ENCODE measurements at regions not wholly inside any gene's neighbourhood (a gene's known extent, or its start where the extent isn't known, plus 50 kb on each side); places are given as distances from the start of the nearest gene placed in this dataset.

DNA sequence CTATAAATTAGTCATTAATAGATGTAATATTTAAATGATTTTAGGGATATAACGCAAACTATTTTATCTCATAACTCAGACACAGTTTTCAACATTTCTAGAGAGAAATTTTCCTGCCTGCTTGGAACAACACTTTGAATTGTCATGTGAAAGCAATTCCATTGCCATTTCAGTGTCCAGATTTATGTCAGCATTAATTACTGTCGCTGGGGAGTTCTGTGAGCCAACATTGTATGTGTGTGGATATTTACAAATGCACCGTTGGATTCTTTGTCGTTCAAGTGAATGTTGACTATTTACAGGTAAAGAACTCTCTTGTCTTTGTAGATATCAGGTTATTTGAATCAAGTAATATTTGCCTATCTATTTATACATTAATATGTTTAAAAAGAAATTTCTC lies 465.3 kb upstream of the RGS6 start:
- Histone ChIP-seq H3K4me3 (no peak overlapping the region), H3K36me3 (no peaks in the 10 kb centered on the region), H3K27ac (no peak overlapping the region), H3K27me3 (no peaks in the 10 kb centered on the region), H3K4me1 (no peaks in the 10 kb centered on the region), H3K9me3 (no peaks in the 10 kb centered on the region)
- ATAC-seq: no peak
- DNase-seq: no peak
- TF ChIP-seq, protein P1, sequence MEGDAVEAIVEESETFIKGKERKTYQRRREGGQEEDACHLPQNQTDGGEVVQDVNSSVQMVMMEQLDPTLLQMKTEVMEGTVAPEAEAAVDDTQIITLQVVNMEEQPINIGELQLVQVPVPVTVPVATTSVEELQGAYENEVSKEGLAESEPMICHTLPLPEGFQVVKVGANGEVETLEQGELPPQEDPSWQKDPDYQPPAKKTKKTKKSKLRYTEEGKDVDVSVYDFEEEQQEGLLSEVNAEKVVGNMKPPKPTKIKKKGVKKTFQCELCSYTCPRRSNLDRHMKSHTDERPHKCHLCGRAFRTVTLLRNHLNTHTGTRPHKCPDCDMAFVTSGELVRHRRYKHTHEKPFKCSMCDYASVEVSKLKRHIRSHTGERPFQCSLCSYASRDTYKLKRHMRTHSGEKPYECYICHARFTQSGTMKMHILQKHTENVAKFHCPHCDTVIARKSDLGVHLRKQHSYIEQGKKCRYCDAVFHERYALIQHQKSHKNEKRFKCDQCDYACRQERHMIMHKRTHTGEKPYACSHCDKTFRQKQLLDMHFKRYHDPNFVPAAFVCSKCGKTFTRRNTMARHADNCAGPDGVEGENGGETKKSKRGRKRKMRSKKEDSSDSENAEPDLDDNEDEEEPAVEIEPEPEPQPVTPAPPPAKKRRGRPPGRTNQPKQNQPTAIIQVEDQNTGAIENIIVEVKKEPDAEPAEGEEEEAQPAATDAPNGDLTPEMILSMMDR (IDR thresholded peaks at IDR 0.05): no peak
- intact Hi-C loops (cut with DNase I): no loop called here

DNA sequence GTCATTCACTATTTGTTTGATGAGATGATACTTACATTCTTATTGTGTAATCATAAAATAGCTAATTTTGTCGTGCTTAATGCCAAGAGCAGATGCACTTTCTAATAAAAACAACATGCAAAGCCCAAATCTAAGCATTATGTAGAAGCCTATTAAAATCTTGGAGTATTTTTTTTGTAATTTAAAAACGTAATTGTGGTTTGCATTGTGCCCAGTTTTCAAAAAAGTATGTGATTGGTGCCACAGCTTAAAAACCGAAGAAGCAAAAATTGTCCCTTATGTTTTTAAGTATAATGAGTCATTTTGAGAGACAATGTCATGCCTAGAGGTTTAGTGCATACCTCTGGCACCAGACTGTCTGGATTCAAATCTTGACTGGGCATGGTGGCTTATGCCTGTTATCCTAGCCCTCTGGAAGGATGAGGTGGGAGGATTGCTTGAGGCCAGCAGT lies 464.8 kb upstream of the RGS6 start:
- no peaks in the 10 kb centered on the region for H3K27me3 ChIP-seq
- DNase-seq: no peak

DNA sequence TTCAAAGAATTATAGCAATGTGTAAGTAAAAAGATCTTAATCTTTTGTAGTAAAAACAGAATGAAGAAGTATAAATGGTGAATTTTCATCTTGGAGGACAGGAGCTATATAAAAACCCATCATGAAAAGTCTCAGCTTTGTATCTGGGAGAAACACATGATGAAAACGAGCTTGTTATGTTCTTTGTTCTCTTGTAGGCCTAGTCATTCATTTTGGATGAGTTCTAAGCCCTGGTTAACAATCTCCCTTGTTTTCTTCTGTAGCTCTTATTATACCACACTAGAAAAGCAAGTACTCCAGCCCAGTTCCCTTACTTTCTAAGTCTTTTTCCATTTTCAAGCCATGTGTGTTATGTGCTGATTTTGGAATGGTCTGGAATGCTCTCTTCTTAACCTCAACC lies 463.5 kb upstream of the RGS6 start:
- H3K9me3 ChIP-seq: no peaks in the 10 kb centered on the region
- H3K36me3 ChIP-seq: no peaks in the 10 kb centered on the region
- no peak for ATAC-seq
- no peaks in the 10 kb centered on the region for H3K4me1 ChIP-seq
- H3K4me3 ChIP-seq: no peak overlapping the region
- no peak overlapping the region for H3K27ac ChIP-seq
- DNase-seq: no peak
- intact Hi-C loops (cut with DNase I): no loop called here
- TF ChIP-seq, protein P1 (IDR thresholded peaks at IDR 0.05): no peak
- no peaks in the 10 kb centered on the region for H3K27me3 ChIP-seq

More for the DNA sequence above, 464.8 kb upstream of the RGS6 start:
- TF ChIP-seq, protein P1 (IDR thresholded peaks at IDR 0.05): no peak
- H3K9me3 ChIP-seq: no peaks in the 10 kb centered on the region
- ATAC-seq: no peak
- no peaks in the 10 kb centered on the region for H3K4me1 ChIP-seq
- no peak overlapping the region for H3K4me3 ChIP-seq
- no peak overlapping the region for H3K27ac ChIP-seq
- H3K36me3 ChIP-seq: no peaks in the 10 kb centered on the region
- intact Hi-C loops (cut with DNase I): no loop called here

DNA sequence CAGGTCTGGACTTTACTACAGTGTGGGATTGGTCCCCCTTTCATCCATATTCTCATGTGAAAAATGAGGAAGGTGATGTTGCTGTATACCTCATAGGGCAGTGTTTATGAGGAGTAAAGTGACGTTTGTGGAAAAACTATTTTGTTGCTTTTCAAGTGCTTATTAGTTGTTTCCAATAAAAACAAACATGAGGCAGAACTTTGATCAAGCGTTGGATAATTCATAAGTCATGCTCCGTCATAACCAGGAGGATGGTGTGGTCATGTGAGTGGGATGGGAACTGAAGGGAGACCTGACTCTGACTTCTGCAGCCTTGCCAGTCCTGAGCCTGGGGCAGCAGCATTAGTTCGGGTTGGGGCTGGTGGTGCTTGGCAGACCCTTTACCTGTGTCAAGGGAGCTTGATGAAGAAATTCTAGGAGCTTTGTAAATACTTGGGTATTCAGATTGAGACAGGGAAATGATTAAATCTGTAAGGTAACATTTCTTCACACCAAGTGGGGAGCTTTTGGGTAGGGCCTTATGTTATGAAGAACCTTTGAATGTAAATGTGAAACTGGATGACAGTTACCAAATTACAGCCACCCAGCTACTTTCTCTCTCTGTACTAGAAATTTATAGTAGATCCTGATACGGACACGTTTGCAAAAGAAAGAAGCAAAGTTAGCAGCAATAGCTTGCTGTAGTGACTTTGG lies 462.4 kb upstream of the RGS6 start:
- no peaks in the 10 kb centered on the region for H3K4me1 ChIP-seq
- DNase-seq (no peak), ATAC-seq (no peak)
- H3K4me3 ChIP-seq: no peak overlapping the region
- H3K27ac ChIP-seq: no peak overlapping the region
- TF ChIP-seq, protein P1 (IDR thresholded peaks at IDR 0.05): no peak
- H3K36me3 ChIP-seq: no peaks in the 10 kb centered on the region
- no peaks in the 10 kb centered on the region for H3K27me3 ChIP-seq
- intact Hi-C loops (cut with DNase I): no loop called here
- no peaks in the 10 kb centered on the region for H3K9me3 ChIP-seq

DNA sequence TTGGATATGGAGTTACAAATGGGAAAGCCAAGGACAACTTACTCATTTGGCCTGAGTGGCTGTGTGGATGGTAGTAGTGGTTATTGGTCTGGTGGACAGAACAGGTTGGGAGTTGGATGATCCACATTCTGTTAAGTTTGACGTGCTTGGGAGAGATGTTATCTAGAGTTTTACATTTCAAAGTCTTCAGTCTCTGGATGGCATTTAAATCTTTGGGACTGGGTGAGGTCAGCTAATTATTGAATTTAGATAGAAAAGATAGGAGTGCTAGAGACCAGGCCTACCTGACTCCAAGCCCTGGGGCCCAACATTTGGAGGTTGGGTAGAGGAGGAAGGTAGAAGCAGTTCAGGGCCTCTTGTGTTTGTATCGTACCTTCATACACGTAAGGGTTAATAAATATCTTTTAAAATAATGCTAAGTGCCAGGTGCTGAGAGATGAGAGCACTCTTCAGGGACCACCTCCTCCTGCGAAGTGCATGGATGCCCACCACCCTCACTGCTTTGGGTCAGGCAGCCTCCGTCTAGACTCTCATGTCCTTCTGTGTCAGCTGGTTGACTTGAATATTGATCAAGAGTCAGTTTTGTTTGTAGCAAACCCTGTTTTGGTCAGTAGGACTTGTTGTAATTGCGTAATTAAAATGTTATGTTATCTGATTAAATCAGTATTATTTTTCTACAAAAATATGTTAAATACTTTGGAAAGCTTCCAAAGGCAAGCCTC lies 460.4 kb upstream of the RGS6 start:
- Histone ChIP-seq H3K27ac (no peak overlapping the region), H3K4me3 (no peak overlapping the region), H3K9me3 (no peaks in the 10 kb centered on the region), H3K27me3 (no peaks in the 10 kb centered on the region), H3K36me3 (no peaks in the 10 kb centered on the region), H3K4me1 (no peaks in the 10 kb centered on the region)
- TF ChIP-seq, protein P1 (IDR thresholded peaks at IDR 0.05): no peak
- ATAC-seq (no peak), DNase-seq (no peak)
- intact Hi-C loops (cut with DNase I): no loop called here

All from upper lobe of right lung (tissue), 1 donor.